Prostate gland (tissue), 2 donors: ENCODE measurements at regions not wholly inside any gene's neighbourhood (a gene's known extent, or its start where the extent isn't known, plus 50 kb on each side); places are given as distances from the start of the nearest gene placed in this dataset.

Experiments
- CTCF ChIP-seq, 4 experiments: fragments of 200-600 bp in 2 of 4; fragments of 450-650 bp in 2 of 4; sonication (generic) in 2 of 4; IDR thresholded peaks; 1 replicate in 3 of 4; 2 replicates in 1 of 4; pipeline ENCODE4 v1.5.1; 2016 to 2019; ENCODE audit warnings: antibody characterized with exemption in 4 of 4, mild to moderate bottlenecking in 2 of 4, moderate library complexity in 2 of 4
- POLR2A ChIP-seq: fragments of 450-650 bp; IDR thresholded peaks from one replicate; pipeline ENCODE4 v1.6.1; 2016; ENCODE audit warnings: antibody characterized with exemption, mild to moderate bottlenecking
- POLR2AphosphoS5 ChIP-seq: sonication (generic); formaldehyde crosslinking; IDR thresholded peaks from one replicate; pipeline ENCODE4 v1.6.1; 2017; ENCODE audit warnings: antibody characterized with exemption

GRCh38 chr2:160784034-160784433 lies 290.4 kb upstream of the RBMS1 start:
- TF ChIP-seq CTCF (IDR thresholded peaks at IDR 0.05) (no peak), POLR2A (no peak), POLR2AphosphoS5 (no peak)
